CD8-positive, alpha-beta memory T cell (primary cell): ENCODE measurements at regions not wholly inside any gene's neighbourhood (a gene's known extent, or its start where the extent isn't known, plus 50 kb on each side); places are given as distances from the start of the nearest gene placed in this dataset.

Experiments
- CTCF ChIA-PET: fragments of 350-600 bp; sonication (Branson Sonifier 250); formaldehyde crosslinking; loops from one replicate; lab custom pipeline; 2021; ENCODE audit warnings: antibody characterized with exemption; lab: Charles Lee
- POLR2A ChIA-PET: fragments of 350-600 bp; sonication (Branson Sonifier 250); formaldehyde crosslinking; loops from one replicate; lab custom pipeline; 2021; ENCODE audit warnings: antibody characterized with exemption; lab: Charles Lee
- DNase-seq, 5 donors: peaks; one replicate each; pipeline versions ENCODE4 v3.0.0 to v3.0.0-alpha.2; 2020 to 2022; ENCODE audit warnings: mixed read lengths in 1 of 5
- H3K27ac ChIP-seq: one replicate; pipeline ENCODE4 v1.7.0; 2013; ENCODE audit warnings: low read depth, mild to moderate bottlenecking, low read length, moderate library complexity
- H3K27me3 ChIP-seq: 2 replicates; pipeline ENCODE4 v1.7.0; 2013; ENCODE audit warnings: low read length, mild to moderate bottlenecking; ENCODE audit not compliant: insufficient read depth, poor library complexity, severe bottlenecking
- H3K36me3 ChIP-seq: 2 replicates; pipeline ENCODE4 v1.7.0; 2013; ENCODE audit warnings: mild to moderate bottlenecking, low read length, moderate library complexity; ENCODE audit not compliant: insufficient read depth
- H3K4me1 ChIP-seq: 2 replicates; pipeline ENCODE4 v1.7.0; 2013; ENCODE audit warnings: mild to moderate bottlenecking, low read length, moderate library complexity; ENCODE audit not compliant: insufficient read depth
- H3K4me3 ChIP-seq: 2 replicates; pipeline ENCODE4 v1.7.0; 2013; ENCODE audit warnings: mild to moderate bottlenecking, low read length
- H3K9me3 ChIP-seq: 2 replicates; pipeline ENCODE4 v1.7.0; 2013; ENCODE audit warnings: mild to moderate bottlenecking, low read length
- H3K27ac Mint-ChIP-seq, 8 donors: one replicate each; pipeline ENCODE4 v1.8.0; 2020 to 2021; ENCODE audit warnings: mixed read lengths in 8 of 8, mild to moderate bottlenecking in 6 of 8, inconsistent platforms in 3 of 8, moderate library complexity in 3 of 8
- H3K27me3 Mint-ChIP-seq, 2 donors: one replicate each; pipeline ENCODE4 v1.8.0; 2020 to 2021; ENCODE audit warnings: mixed read lengths in 2 of 2, mild to moderate bottlenecking in 1 of 2, moderate library complexity in 1 of 2
- H3K36me3 Mint-ChIP-seq, 3 donors: one replicate each; pipeline ENCODE4 v1.8.0; 2020 to 2021; ENCODE audit warnings: mixed read lengths in 3 of 3, inconsistent platforms in 1 of 3, mild to moderate bottlenecking in 1 of 3
- H3K4me1 Mint-ChIP-seq, 3 donors: one replicate each; pipeline ENCODE4 v1.8.0; 2020 to 2021; ENCODE audit warnings: mixed read lengths in 3 of 3, inconsistent platforms in 1 of 3, mild to moderate bottlenecking in 1 of 3
- H3K4me3 Mint-ChIP-seq, 7 donors: one replicate each; pipeline ENCODE4 v1.8.0; 2020 to 2021; ENCODE audit warnings: mixed read lengths in 7 of 7, mild to moderate bottlenecking in 6 of 7, moderate library complexity in 4 of 7, inconsistent platforms in 2 of 7
- H3K9me3 Mint-ChIP-seq, 5 donors: one replicate each; pipeline ENCODE4 v1.8.0; 2020 to 2022; ENCODE audit warnings: mixed read lengths in 5 of 5, mild to moderate bottlenecking in 3 of 5, moderate library complexity in 2 of 5, inconsistent platforms in 1 of 5

DNA sequence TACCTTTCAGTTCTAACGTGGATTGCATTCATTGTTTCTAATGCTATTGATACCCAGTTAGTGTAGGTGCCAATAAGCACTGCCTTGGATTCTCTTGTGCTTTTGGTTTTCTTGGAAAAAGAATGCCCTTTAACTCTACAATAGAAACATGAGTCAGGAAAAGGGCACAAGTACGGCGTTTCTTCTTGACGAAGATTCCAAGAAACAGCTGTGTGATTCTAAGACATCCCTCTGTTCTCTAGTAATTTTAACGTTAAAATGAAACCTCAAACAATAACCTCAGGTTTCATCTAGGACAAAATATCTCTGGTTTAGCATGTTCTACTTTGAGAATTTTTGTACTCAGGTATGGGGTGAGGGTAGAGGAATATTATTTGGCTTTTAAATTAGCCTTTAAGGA is 540.5 kb upstream of the ATP11B start:
- no peak for DNase-seq
- POLR2A ChIA-PET = no interaction called here
- CTCF ChIA-PET = no interaction called here
- Histone ChIP-seq H3K9me3 (no peaks in the 10 kb centered on the region), H3K27ac (no peak overlapping the region), H3K4me3 (no peak overlapping the region), H3K27me3 (no peaks in the 10 kb centered on the region), H3K4me1 (no peaks in the 10 kb centered on the region), H3K36me3 (no peaks in the 10 kb centered on the region)
- Mint-ChIP-seq H3K27ac (no peak overlapping the region), H3K36me3 (no peaks in the 10 kb centered on the region), H3K4me3 (no peak overlapping the region), H3K27me3 (peaks cover 0 to 3% of the 10 kb centered on the region in 2 donors), H3K4me1 (no peaks in the 10 kb centered on the region), H3K9me3 (peaks cover 0 to 4% (median 0%) of the 10 kb centered on the region in 5 donors)

DNA sequence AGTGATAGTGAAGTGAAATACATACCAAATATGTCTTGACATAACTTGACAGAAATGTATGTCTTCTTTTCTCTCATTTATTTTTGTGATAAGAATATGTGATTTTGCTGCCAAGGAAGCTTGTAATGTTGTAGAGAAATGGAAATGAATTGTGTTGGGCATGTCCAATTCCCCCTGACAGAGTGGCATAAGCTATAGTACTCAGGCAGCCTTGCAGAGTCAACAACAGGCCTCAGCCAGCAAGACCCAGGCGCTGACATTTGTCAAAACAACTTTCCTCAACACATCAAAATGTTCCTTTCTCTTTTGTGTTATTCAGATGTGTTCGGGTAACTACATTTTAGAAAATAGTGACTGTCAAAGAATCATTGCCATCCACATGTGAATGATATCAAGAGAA is 538.1 kb upstream of the ATP11B start:
- Histone ChIP-seq H3K4me3 (no peak overlapping the region), H3K27me3 (no peaks in the 10 kb centered on the region), H3K27ac (no peak overlapping the region), H3K36me3 (no peaks in the 10 kb centered on the region), H3K4me1 (no peaks in the 10 kb centered on the region), H3K9me3 (no peaks in the 10 kb centered on the region)
- Mint-ChIP-seq H3K4me1 (no peaks in the 10 kb centered on the region), H3K27me3 (peaks cover 0 to 3% of the 10 kb centered on the region in 2 donors), H3K27ac (no peak overlapping the region), H3K9me3 (peaks cover 0 to 4% (median 0%) of the 10 kb centered on the region in 5 donors), H3K36me3 (no peaks in the 10 kb centered on the region), H3K4me3 (no peak overlapping the region)
- DNase-seq = no peak
- POLR2A ChIA-PET = no interaction called here
- CTCF ChIA-PET = no interaction called here

DNA sequence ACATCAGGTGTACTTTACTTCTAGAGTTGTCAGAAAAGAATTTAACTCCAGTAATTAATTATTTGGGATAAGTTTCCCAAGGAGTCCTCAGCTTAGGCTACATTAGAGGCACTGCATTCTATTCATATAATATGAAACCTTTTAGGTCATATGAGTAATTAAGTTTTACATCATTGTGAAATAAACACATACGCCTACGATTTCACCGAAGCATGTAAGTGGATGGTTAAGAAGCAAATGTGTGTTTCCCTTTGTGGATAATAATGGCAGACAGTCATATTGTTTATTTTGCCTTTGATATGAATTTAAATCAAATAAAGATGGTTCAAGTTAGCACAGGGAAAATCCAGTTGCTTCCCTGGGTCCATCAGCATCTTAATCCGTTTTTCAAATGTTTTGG is 535.9 kb upstream of the ATP11B start:
- POLR2A ChIA-PET = no interaction called here
- no peaks in the 10 kb centered on the region for H3K27me3 ChIP-seq
- no peaks in the 10 kb centered on the region for H3K4me1 Mint-ChIP-seq
- H3K27me3 Mint-ChIP-seq = peaks cover 0 to 5% of the 10 kb centered on the region in 2 donors
- no peaks in the 10 kb centered on the region for H3K4me1 ChIP-seq
- no peak overlapping the region for H3K4me3 Mint-ChIP-seq
- no peaks in the 10 kb centered on the region for H3K9me3 ChIP-seq
- no peaks in the 10 kb centered on the region for H3K36me3 ChIP-seq
- no peak overlapping the region for H3K27ac ChIP-seq
- H3K4me3 ChIP-seq = no peak overlapping the region
- no peaks in the 10 kb centered on the region for H3K36me3 Mint-ChIP-seq
- CTCF ChIA-PET = no interaction called here
- H3K27ac Mint-ChIP-seq = no peak overlapping the region
- no peak for DNase-seq
- peaks cover 0 to 4% (median 0%) of the 10 kb centered on the region in 5 donors for H3K9me3 Mint-ChIP-seq

DNA sequence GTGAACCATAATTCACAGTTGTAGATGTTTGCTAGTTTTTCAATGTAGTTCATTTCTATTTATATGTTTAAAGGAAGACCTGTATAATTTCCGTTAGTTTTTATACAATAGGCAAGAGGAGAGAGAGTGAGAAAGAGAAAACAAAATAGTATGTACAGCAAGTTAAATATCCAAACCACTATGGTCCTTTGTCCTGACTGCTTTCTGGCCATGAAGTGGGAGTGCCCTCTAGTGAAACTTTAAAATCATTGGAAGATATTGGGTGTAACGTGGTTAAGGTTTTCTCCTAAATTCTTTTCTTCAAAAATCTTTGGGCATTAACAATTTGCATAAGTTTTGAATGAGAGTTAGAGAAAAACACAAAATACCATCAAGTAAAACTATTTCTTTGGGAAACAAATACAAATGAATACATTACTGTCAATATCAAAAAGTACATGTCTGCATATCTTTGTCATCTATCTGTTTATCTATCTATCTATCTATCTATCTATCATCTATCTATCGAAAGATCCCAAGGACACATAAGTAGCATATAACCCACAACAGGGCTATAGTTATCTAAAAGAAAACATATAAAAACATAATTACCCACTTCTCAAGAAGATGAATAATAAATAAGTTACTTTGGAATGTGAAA is 534.6 kb upstream of the ATP11B start:
- no peak for DNase-seq
- CTCF ChIA-PET = no interaction called here
- Histone ChIP-seq H3K4me1 (no peaks in the 10 kb centered on the region), H3K27me3 (no peaks in the 10 kb centered on the region), H3K9me3 (no peaks in the 10 kb centered on the region), H3K36me3 (no peaks in the 10 kb centered on the region), H3K27ac (no peak overlapping the region), H3K4me3 (no peak overlapping the region)
- peaks cover 0 to 4% (median 0%) of the 10 kb centered on the region in 5 donors for H3K9me3 Mint-ChIP-seq
- POLR2A ChIA-PET = no interaction called here
- peaks cover 0 to 6% of the 10 kb centered on the region in 2 donors for H3K27me3 Mint-ChIP-seq
- no peaks in the 10 kb centered on the region for H3K4me1 Mint-ChIP-seq
- no peak overlapping the region for H3K4me3 Mint-ChIP-seq
- H3K36me3 Mint-ChIP-seq = no peaks in the 10 kb centered on the region
- peak overlapping the region in 1 of 8 donors; percentile 16 for H3K27ac Mint-ChIP-seq

DNA sequence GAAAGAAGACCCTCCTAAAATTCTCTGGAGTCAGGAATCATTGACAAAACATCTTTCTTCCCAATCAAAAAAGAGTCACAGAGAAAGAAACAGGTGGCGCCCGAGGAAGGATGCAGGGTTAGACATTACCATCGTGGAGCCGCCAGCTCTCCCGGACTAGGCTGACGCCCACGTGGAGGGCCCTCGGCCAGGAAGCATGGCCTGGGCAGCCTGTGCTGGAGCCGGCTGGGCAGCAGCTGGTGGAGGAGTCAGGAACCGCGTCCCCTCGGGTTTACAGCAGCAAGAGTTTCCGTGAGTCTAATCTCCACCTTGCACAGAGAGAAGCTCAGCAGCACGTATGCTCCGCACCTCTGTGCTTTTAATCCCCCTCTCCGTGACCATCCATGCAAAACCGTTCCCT is 533.7 kb upstream of the ATP11B start:
- H3K4me3 Mint-ChIP-seq = no peak overlapping the region

DNA sequence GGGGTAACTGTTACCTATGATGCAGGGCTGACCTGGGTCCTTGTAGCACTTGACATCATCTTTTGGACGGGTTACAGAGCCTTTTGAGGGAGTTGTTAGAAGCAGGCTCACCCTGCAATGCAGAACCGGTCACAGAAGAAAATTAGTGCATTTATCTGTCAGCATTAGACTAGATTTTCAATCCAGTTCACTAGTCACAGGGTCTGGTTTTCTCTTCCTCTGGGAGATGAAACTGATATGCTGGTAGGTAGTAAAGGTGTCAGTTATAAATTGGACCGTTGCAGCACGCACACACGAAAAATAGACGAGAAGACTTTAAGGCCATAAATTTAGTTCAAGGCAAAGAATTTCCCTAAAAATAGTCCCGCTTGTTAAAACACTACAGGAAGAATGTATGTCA is 532.3 kb upstream of the ATP11B start:
- Mint-ChIP-seq H3K27me3 (peaks cover 0 to 3% of the 10 kb centered on the region in 2 donors), H3K9me3 (peaks cover 0 to 4% (median 4%) of the 10 kb centered on the region in 5 donors), H3K4me3 (no peak overlapping the region), H3K36me3 (no peaks in the 10 kb centered on the region), H3K27ac (no peak overlapping the region), H3K4me1 (no peaks in the 10 kb centered on the region)
- Histone ChIP-seq H3K4me1 (no peaks in the 10 kb centered on the region), H3K27ac (no peak overlapping the region), H3K4me3 (no peak overlapping the region), H3K9me3 (no peaks in the 10 kb centered on the region), H3K36me3 (no peaks in the 10 kb centered on the region), H3K27me3 (no peaks in the 10 kb centered on the region)
- ChIA-PET POLR2A (no interaction called here), CTCF (no interaction called here)
- DNase-seq = no peak

More for the DNA sequence above, 533.7 kb upstream of the ATP11B start:
- CTCF ChIA-PET = no interaction called here
- H3K36me3 Mint-ChIP-seq = no peaks in the 10 kb centered on the region
- H3K9me3 ChIP-seq = no peaks in the 10 kb centered on the region
- H3K27me3 Mint-ChIP-seq = peaks cover 0 to 3% of the 10 kb centered on the region in 2 donors
- H3K9me3 Mint-ChIP-seq = peaks cover 0 to 4% (median 4%) of the 10 kb centered on the region in 5 donors
- no peaks in the 10 kb centered on the region for H3K4me1 ChIP-seq
- no peak overlapping the region for H3K4me3 ChIP-seq
- H3K27me3 ChIP-seq = no peaks in the 10 kb centered on the region
- no peak overlapping the region for H3K27ac Mint-ChIP-seq
- no peaks in the 10 kb centered on the region for H3K4me1 Mint-ChIP-seq
- H3K27ac ChIP-seq = no peak overlapping the region
- H3K36me3 ChIP-seq = no peaks in the 10 kb centered on the region
- POLR2A ChIA-PET = no interaction called here
- no peak for DNase-seq

DNA sequence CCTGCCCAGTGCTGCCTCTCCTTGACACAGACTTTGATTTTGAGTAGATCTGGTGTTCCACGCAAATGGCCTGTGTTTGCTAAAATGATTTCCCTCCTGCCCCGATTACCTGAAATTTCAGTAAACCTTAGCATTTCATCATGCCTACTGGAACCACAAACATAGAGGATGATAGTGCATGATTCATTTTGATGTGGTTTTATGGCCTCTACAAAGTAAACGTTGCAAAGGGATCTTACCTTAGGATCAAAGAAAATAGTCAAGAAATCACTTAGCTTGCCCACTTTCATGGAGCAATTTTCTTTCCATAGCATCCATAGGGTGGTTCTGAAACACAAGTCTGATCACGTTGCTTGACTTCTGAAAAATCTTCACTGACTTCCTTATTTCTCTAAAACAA is 524.6 kb upstream of the ATP11B start:
- Mint-ChIP-seq H3K27me3 (peaks cover 0 to 2% of the 10 kb centered on the region in 2 donors), H3K4me3 (no peak overlapping the region), H3K27ac (no peak overlapping the region), H3K4me1 (no peaks in the 10 kb centered on the region), H3K36me3 (no peaks in the 10 kb centered on the region), H3K9me3 (peaks cover 0 to 7% (median 4%) of the 10 kb centered on the region in 5 donors)
- H3K4me3 ChIP-seq = no peak overlapping the region
- ChIA-PET CTCF (no interaction called here), POLR2A (no interaction called here)
- no peaks in the 10 kb centered on the region for H3K27me3 ChIP-seq
- no peak for DNase-seq
- H3K36me3 ChIP-seq = no peaks in the 10 kb centered on the region
- H3K4me1 ChIP-seq = no peaks in the 10 kb centered on the region
- H3K9me3 ChIP-seq = no peaks in the 10 kb centered on the region
- H3K27ac ChIP-seq = no peak overlapping the region

DNA sequence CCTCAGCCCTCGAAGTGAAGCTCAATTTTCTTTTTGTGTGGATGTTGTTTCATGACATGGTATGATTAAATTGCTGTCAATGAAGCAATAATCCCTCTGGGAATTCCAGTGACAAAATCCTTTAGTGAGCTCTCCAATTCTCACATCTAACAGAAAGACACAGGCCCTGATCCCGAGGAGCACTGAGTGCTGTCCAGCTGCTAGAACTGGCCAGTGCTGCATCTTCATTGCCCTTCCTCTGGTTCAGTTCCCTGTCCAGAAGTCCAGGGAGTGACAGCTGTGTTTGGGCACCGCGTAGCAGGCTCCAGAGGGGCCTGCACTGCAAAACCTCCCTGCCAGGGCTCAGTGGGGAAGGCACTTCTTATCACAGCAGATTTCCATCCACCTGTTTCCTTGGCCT is 516.8 kb upstream of the ATP11B start:
- POLR2A ChIA-PET = no interaction called here
- H3K9me3 Mint-ChIP-seq = peaks cover 0 to 5% (median 1%) of the 10 kb centered on the region in 5 donors
- H3K27me3 Mint-ChIP-seq = peaks cover 0 to 4% of the 10 kb centered on the region in 2 donors
- H3K4me3 ChIP-seq = no peak overlapping the region
- H3K27ac ChIP-seq = no peak overlapping the region
- H3K9me3 ChIP-seq = no peaks in the 10 kb centered on the region
- H3K4me3 Mint-ChIP-seq = no peak overlapping the region
- CTCF ChIA-PET = no interaction called here
- H3K27me3 ChIP-seq = no peaks in the 10 kb centered on the region
- no peaks in the 10 kb centered on the region for H3K36me3 ChIP-seq
- DNase-seq = no peak
- no peaks in the 10 kb centered on the region for H3K36me3 Mint-ChIP-seq
- H3K27ac Mint-ChIP-seq = no peak overlapping the region
- no peaks in the 10 kb centered on the region for H3K4me1 ChIP-seq
- H3K4me1 Mint-ChIP-seq = no peaks in the 10 kb centered on the region
